GM21447 (cell line): ENCODE measurements at regions not wholly inside any gene's neighbourhood (a gene's known extent, or its start where the extent isn't known, plus 50 kb on each side); places are given as distances from the start of the nearest gene placed in this dataset.
A peak's percentile ranks its signal among the peaks of the same experiment; 100 is the strongest.
"Not testable (repeated sequence)": the region's sequence is repeated elsewhere in the genome, so short reads cannot be mapped to it uniquely, and the experiment has no call there.

Experiments
- ATAC-seq: cut with Tn5 transposase; IDR thresholded peaks from one replicate; pipeline ENCODE4 v1.9.1; 2021; ENCODE audit not compliant: unreplicated experiment

DNA sequence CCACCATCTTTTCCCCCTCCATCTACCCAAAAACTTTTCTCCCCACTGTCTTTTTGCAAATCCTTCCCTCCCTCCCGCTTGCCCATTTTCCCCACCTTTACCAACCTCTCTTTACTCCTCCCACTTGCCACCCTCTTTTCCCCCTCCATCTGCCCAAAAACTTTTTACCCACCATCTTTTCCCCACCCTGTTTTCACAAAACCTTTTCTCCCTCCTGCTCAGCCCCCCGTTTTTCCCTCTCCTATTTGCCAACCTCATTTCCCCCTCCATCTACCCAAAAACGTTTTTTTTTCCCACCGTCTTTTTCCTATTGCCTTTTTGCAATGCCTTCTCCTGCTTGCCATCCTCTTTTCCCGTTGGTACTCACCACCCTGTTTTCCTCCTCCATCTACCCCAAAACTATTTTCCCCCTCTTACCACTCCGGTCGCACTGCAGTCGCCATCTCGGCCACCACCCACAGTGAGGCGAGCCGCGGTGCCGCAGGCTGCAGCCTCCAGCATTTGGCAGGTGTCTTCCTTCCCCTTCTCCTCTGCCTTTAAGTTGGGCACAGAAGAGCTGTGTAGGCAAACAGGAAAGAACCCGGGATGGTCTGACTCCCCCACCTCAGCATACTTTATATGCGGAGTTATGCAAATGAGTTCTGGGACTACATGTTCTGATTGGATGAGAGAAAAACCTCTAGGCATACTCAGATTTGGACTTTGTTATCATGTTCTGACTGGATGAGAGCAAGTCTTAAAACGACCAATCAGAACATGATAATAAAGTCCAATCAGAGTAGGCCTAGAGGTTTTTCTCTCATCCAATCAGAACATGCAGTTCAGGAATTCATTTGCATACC, 121.2 kb upstream of the VPREB1 start:
- no peak for ATAC-seq

DNA sequence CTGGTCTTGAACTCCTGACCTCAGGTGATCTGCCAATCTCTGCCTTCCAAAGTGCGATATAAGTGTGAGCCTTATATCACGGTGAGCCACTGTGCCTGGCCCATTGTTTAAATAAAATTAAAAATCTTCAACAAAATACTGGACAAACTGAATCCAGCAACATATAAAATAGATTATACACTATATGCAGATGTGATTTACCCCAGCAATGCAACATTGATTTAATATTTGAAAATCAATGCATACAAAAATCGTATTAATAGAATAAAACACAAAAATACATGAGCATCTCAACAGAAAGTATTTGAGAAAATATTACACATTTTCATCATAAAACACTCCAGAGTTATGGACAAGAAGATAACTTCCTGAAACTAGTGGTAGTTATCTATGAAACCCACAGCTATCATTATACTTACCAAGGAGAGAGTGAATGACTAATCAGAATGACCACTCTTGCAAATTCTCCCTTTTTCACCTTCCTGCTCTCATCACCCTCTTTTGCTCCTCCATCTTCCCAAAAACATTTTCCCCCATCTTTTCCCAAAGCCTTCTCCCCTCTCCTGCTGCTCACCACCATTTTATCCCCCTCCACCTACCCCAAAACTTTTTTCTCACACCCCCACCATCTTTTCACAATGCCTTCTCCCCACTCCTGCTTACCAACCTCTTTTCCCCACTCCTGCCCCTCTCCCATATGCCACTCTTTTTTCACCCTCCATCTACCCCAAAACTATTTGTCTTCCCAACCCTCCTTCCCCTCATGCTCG, 122.1 kb upstream of the VPREB1 start:
- no peak for ATAC-seq

DNA sequence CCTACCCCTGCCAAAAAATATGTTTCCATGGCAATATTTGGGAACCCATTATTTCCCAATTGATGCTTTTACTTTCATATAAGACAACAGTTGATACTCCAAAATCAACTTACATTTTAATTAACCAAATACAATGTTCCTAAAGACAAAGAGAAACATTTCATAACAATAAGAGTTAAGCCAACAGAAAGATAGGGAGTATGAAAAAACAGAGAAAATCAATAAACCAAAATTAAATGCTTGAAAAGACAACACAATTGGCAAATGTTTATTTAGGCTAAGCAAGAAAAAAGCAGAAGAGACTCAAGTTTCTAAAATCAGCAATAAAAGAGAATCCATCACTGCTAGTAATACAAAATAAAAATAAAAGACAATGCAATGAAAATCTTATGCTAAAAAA, 123.1 kb upstream of the VPREB1 start:
- ATAC-seq = no peak

DNA sequence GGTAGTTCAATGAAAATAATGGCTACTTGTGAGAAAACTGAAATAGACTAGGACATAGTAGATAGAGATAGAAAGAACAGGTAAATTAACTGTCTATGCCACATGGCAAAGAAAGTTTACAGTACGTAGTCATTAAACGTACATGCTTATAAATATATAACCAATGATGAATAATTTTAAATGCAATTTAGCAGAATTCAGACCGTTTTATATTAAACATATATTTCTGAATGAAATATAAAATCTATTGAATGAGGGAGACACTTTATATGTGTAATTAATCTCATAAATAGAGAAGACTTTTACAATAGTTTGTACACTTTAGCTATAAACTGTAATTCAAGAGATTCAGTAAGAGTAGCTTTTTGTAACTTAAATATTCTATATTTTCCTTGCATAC, 124.4 kb upstream of the VPREB1 start:
- ATAC-seq = no peak

DNA sequence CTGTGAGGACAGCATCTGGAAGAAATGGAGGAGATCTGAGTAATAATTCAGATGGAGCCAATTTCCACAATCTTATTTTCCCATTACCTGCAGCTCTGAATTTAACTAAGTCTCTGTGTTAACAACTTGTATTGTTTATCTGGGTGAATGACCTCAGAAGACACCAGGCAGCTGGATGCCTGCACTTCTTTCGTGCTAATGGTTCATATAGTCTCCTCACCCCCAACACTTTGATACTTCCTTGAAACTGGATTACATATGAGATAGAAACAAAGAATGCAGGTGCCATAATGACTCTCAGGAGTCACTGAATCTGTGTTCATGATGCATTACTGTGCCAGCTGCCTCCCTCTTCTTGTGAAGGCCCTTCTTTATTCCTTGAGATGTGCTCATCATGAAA, 125.6 kb upstream of the VPREB1 start:
- no peak for ATAC-seq

DNA sequence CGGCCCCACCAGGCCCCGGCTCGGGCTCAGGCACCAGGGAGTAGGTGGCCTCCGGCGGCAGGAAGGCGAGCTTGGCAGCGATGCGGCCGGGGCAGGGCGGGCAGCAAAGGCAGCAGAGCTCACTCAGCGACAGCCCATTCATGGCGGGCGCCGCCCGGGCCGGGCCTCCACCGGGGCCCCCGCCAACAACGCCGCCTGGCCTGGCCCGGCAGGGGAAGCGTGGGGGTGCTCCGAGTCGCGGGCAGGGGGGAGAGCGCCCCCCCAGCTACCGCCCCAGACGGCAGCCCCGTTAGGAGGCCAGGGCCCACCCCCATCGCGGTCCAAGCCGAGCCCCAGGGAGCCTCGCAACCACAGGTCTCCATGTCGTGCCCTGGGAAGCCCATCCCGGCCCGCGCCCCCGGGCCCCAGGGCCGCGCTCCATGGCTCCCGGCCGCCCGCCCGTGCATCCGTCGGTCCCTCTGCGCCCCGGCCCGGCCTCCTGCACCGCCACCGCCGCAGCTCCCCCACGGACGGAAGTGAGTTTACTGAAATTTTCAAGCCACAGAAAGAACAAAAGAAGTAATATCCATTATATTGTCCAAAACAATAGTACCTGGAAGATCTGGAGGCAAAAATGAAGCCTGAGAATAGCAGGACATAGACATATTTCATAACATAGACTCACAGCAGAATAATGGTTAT, 126.6 kb upstream of the VPREB1 start:
- ATAC-seq = not testable (repeated sequence)

DNA sequence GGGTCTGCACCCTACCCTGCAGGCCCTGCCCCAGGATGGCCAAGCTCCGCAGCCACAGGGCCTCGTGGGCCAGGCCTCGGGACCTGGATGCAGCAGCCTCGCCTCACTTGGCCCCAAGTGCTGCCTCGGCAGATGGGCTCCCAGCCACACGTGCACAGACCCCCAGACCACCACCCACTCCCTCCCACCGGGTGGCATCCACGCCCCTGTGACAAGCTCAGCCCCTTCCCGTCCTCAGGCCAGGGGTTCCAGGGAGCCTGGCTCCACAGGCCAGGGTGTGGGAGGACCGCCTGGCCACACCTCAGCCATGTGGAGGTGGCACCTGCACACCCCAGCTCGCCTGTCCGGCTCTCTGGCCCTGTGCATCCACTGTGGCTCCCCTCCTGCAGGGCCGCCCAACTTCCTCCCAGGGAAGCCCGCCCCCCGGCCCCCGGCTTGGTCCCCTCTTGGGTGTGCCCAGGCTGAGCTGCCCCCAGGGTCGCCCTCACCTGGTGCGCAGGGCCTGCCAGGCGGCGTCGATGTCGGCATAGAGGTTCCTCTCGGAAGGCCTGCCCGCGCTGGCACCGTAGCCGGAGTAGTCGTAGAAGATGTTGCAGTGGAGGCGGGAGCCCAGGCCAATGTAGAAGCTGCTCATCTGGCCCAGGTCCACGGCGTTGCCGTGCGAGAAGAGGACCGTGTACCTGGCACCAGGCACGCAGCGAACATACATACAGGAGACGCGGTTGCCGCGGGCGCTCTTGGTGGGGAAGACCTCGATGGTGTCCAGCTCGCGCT, 127.4 kb upstream of the VPREB1 start:
- not testable (repeated sequence) for ATAC-seq

DNA sequence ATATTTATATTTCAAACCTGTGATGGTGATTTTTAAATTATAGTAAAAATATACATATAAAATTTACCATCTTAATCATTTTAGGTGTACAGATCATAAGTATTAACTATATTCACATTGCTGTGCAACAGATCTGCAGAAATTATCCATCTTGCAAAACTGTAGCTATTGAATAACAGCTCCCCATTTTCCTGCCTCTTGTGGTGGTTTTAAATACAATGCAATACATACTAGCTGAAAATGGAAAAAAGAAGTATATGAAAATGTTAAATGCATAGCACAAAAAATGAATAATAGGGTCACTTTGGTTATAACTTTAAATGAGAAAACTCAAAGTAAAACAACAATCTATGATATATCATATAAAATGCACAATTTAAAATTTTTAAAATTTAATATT, 130.9 kb upstream of the VPREB1 start:
- no peak for ATAC-seq

DNA sequence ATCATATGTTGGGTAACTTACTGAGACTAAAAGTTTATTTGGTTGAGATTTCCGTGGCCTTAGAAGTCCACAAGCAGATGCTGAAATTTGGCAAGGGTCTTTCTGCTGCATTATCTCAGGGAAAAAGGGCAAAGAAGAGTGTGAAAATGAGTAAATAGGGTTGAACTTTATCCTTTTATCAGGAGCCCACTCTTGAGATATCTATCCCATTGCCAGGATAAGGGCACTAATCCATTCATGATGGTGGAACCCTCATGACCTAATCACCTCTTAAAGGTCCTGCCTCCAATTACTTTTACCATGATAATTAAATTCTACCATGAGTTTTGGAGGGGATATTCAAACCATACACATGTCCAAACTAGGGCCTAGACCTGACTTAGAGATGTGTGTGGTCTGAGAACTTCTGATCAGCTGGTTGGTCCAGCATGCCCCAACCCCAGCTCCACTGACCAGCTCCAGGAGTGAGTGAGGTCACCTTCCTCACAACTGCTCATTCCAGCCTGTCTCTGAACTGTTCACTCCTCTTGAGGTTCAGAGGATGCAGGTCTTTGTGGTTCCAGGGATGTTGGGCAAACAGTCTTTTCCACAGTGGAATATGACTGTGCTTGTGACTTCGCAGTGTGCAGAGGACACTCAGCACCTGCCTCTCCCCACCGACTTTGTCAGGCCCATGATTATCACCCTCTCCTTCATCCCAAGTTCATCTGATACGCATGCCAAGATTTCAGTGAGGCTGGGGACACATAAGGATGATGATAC, 130.1 kb upstream of the TOP3B start:
- no peak for ATAC-seq

DNA sequence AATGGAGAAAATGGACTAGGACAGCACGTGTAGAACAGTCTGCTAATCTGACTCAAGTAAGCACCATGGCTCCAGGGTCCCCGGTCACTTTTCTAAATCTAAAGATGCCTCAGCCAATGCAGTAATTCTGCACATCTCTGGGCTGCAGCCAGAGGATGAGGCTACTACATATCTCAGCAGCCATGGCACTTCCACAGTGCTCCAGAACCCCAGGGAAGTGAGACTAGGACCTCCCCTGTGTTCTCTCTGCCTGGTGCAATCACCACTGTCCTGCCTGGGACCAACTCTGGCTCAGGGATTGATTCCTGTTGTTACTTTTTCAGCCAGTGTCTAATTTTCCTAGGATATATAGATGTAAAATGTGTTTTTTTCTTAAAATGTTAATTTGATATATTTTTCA, 129.4 kb upstream of the TOP3B start:
- no peak for ATAC-seq

DNA sequence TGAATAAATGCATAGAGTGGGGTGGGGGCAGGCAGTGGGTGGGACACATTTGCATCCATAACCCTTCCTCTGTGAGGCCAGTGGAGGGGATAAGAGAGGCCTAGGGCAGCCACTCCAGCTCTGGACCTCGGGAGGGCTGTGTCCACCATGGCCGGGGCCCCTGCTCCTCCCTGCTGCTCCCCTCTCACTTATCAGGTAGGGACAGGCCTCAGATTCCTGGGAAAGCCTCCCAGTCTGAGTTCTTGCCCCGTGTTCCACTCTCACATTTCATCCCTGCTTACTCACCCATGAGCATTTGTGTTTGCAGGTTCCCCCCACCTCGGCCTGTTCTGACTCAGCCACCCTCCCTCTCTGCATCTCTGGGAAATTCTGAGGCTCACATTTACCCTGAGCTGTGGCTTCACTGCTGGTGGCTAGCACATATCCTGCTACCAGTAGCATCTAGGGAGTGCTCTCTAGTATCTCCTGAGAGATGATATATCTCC, 128.7 kb upstream of the TOP3B start:
- peak; percentile 72 for ATAC-seq

DNA sequence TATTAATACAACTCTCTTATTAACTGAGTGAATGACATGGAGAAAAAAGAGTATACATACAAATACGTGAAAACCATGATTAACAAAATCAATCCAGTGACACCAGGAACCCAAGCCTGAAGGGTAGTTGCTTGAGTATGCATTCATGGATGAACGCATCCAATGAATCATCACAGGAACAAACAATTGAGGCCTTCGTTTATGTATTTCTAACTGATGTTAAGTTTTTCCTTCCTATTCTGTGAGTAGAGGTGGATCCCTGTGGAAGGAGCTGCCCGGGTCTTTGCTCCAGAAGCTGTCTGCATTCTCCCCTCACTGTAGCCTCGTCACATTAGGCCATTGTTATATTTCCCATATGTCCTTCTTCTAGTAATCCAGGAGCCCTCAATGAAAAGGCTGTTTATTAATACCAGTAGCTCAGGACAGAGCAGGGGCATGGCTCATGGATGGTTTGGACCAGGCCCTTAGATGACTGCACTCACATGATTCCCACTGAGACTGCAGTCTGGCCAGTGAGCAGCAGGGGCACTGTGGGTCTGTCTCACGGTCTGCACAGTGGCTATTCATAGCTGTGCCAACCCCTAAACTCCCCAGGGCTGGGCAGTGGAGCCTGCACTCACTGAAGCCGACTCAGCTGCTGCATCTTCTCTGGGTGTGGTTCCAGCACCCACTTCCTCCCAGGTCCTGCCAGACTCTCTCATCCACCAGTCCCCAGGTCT, 128.1 kb upstream of the TOP3B start:
- ATAC-seq = peak; percentile 86

DNA sequence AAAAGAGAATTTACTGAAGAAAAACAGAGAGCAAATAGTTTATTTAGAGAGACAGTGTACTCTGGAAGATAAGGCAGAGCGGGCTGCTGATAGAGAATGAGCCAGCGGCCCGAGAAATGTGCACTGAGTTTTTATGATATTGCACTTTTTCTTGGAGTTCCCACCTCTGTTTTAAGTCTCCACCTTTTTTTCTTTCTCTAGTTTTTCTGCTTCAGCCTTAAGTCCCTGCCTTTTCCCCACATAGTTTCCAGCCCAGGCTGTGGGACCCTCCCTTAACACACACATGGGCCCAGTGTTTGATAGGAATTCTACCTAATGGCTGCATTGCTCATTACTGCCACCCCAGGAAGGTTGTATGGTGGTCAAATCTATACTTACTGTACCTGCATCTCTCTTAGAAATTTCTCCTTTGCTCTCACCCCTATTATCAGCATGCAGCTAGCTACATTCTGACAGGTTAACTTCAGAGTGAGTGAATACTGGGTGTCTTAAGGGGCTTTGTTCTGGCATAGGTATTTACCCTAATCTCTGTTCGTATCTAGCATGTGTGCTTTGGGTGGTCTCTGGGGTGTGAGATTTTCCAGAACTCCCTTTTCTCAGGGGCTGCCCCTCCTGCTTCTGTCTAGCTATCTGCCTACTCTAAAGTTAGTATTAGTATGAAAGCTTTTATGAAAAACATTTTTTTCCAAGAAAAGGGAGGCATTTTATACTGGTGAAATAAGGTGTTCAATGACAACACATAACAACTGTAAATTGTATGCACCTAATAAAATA, 127.3 kb upstream of the TOP3B start:
- no peak for ATAC-seq

DNA sequence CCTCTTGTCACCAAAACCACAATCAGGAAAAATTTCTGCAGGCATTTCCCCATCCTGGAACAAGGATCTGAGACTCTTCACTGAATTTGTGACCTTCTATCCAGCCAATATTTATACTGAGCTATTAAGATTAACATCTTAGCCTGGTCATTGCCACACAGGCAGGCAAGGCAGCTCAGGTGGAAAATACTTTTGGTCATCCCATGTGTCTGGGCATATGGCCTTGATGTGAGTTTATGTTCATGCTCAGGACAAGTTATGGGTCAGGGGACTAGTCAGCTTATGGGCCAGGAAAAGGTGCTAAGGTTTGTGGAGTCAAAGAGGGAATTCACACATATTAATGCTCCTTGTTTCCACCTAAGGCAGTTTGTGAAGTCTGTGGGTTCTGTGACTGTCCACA, 124.3 kb upstream of the TOP3B start:
- ATAC-seq = no peak

DNA sequence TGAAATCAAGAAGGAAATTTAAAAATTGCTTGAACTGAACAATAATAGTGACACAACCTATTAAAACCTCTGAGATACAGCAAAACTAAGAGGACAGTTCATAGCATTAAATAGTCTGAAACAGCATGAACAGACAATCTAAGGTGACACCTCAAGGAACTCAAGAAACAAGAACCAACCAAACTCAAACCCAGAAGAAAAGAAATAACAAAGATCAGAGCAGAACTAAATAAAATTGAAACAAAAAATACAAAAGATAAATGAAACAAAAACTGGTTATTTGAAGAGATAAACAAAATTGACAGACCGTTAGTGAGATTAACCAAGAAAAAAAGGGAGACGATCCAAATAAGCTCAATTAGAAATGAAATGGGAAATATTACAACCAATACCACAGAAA, 122.8 kb upstream of the TOP3B start:
- ATAC-seq = no peak

DNA sequence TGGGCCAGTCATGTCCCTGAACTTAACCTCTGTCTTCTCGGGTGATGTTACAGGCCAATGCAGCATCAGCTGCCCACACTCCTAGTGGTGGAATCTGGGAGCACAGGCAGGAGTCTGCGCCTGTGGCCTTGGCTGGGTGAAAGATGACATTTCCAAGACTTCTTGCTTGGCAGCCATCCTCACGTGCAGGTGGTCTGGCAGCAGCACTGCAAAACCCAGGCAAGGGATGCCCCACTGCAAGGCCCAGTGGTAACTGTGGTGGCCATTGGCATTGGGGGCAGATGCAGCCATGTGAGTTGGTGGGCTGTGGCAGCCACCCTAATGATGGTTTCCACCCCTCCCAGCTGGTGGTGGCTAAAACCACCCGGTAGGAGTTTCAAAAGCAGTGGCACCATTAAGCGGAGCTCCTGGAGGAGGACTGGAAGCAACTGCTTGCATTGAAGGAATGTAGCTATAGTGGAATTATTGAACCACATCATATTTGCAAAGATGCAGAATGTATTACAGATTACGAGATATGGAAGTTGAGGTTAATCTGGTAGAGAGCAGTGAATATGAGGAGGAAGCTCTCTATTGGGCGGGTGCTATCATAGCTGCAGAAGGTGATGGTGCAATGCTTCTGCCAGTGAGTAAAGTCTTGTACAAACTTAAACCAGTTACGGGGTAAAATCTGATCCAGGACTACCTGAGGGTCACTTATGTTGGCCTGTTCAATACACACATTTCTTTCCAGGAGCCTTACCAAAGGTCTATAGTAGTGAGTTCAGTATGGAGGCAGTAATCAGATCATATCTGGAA, 120.7 kb upstream of the TOP3B start:
- no peak for ATAC-seq

DNA sequence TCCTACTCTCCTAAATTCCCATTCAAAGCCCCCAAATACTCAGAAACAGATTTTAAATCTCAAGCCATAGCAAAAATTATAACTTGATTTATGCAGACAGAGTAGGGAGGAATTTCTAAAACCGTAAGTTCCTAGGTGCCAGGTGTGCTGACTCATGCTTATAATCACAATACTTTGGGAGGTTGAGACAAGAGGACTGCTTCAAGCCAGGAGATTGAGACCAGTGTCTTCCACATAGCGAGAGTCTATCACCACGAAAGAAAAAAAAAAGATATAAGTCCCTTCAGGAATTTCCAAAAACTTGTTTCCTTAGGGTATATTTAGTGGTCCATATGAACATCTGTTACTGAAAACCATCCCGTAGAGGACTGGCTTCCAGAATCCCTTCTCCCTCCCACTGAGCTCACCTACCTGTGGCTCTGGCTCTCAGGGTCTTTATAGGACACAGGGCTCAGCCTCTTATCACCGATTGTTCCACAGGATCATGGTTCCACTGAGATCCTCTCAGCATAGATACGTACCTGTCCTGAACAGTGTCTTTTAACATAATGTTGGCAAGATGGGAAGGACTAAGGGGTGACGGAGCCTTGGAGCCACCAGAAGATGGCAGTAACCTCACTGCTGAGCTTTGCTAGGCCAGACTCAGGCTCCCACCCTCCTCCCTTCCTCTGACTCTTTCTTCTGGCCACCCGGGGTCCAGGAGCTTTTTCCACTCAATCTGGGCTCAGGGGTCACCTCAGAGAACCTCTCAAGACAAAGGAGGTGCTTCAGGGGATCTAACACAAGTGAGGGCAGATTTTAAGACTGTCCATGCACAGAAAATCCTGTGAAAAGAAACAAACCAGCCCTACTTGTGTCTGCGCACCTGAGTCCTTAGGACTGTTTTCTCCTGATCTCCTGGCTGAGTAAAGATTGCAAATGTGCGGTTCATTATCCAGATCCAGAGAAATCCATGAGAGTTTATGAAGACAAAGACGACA, 117.5 kb upstream of the TOP3B start:
- ATAC-seq = no peak
